HL-60 (cell line): ENCODE measurements at regions not wholly inside any gene's neighbourhood (a gene's known extent, or its start where the extent isn't known, plus 50 kb on each side); places are given as distances from the start of the nearest gene placed in this dataset.

Experiments
- POLR2AphosphoS5 ChIP-seq: IDR thresholded peaks from 2 replicates; pipeline ENCODE4 v1.6.1; 2012; ENCODE audit warnings: low read depth
- TF ChIP-seq, protein P1 (sequence below): IDR thresholded peaks from one replicate; pipeline ENCODE4 v1.5.1; 2011; ENCODE audit warnings: low read length, control low read depth, inconsistent platforms; ENCODE audit not compliant: insufficient read depth
- TF ChIP-seq, protein P2 (sequence below): IDR thresholded peaks from 2 replicates; pipeline ENCODE4 v1.6.1; 2012; ENCODE audit warnings: low read depth; ENCODE audit not compliant: insufficient replicate concordance

DNA sequence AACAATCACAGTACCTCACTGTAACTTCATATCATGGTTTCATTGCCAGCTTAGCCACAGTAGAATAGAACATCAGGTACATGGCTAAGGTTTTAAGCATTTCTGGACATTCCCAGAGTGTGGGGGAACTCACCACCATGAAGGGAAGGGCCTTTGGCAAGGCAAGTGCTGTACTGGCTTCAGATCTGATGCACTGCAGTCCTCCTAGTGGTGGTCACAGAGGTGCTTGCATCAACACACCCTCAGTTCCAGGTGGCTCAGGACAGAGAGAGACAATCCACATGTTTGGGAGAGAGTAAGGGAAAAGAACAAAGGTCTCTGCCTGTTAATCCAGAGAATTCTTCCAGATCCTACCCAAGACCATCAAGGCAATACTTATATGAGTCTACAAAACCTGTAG lies 528.4 kb upstream of the RGS18 start:
- TF ChIP-seq POLR2AphosphoS5 = no peak
- TF ChIP-seq, protein P1, sequence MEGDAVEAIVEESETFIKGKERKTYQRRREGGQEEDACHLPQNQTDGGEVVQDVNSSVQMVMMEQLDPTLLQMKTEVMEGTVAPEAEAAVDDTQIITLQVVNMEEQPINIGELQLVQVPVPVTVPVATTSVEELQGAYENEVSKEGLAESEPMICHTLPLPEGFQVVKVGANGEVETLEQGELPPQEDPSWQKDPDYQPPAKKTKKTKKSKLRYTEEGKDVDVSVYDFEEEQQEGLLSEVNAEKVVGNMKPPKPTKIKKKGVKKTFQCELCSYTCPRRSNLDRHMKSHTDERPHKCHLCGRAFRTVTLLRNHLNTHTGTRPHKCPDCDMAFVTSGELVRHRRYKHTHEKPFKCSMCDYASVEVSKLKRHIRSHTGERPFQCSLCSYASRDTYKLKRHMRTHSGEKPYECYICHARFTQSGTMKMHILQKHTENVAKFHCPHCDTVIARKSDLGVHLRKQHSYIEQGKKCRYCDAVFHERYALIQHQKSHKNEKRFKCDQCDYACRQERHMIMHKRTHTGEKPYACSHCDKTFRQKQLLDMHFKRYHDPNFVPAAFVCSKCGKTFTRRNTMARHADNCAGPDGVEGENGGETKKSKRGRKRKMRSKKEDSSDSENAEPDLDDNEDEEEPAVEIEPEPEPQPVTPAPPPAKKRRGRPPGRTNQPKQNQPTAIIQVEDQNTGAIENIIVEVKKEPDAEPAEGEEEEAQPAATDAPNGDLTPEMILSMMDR = no peak
- TF ChIP-seq, protein P2, sequence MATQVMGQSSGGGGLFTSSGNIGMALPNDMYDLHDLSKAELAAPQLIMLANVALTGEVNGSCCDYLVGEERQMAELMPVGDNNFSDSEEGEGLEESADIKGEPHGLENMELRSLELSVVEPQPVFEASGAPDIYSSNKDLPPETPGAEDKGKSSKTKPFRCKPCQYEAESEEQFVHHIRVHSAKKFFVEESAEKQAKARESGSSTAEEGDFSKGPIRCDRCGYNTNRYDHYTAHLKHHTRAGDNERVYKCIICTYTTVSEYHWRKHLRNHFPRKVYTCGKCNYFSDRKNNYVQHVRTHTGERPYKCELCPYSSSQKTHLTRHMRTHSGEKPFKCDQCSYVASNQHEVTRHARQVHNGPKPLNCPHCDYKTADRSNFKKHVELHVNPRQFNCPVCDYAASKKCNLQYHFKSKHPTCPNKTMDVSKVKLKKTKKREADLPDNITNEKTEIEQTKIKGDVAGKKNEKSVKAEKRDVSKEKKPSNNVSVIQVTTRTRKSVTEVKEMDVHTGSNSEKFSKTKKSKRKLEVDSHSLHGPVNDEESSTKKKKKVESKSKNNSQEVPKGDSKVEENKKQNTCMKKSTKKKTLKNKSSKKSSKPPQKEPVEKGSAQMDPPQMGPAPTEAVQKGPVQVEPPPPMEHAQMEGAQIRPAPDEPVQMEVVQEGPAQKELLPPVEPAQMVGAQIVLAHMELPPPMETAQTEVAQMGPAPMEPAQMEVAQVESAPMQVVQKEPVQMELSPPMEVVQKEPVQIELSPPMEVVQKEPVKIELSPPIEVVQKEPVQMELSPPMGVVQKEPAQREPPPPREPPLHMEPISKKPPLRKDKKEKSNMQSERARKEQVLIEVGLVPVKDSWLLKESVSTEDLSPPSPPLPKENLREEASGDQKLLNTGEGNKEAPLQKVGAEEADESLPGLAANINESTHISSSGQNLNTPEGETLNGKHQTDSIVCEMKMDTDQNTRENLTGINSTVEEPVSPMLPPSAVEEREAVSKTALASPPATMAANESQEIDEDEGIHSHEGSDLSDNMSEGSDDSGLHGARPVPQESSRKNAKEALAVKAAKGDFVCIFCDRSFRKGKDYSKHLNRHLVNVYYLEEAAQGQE = no peak
